Left forelimb (tissue), 1 donor: ENCODE measurements at regions not wholly inside any gene's neighbourhood (a gene's known extent, or its start where the extent isn't known, plus 50 kb on each side); places are given as distances from the start of the nearest gene placed in this dataset.

Experiments used
- DNase-seq: peaks from one replicate; pipeline ENCODE4 v3.0.0-alpha.2; 2018; ENCODE audit warnings: low spot score

DNA sequence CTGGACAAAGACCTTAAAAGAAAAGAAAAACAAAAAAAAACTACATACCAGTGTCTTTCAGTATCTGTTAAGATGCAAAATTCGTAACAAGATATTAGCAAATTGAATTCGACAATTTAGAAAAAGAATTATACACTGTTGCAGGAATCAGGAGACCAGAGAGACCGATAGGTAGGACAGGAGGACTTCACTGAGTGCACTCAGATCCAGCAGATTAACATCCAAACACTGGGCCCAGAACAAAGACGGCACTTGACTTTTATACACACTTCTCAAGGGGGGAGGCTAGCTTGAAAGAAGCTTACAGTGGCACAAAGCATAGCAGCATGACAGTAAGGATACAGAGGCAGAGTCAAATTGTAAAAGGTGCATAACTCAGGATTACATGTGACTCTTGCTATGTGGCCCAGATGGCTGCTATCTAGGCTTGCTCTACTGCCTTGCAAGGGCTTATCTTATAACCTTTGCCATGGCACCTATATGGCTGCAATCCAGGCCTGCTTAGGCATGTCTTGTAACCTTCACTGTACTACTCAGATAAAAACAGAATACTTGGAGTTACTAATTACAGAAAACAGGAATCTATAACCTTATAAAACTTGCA is 507.3 kb upstream of the LRRTM4 start:
- DNase-seq, result no peak

DNA sequence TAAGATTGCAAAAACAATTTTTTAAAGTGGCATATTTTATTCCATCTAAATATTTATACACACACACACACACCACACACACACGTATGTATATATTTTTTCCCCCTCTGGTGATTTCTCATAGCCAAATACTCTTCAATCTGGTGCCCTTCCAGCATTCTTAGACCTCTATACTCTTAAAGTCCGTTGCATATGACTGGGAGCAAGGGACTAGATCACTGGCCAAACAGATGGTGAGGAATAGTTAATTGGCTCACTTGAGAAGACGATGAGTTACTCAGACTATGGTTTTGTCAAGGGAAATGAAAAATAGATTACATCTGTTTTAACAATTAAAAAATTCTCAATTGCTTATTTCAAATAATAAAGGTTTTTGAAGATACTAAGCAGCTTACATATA is 512.5 kb upstream of the LRRTM4 start:
- no peak for DNase-seq

DNA sequence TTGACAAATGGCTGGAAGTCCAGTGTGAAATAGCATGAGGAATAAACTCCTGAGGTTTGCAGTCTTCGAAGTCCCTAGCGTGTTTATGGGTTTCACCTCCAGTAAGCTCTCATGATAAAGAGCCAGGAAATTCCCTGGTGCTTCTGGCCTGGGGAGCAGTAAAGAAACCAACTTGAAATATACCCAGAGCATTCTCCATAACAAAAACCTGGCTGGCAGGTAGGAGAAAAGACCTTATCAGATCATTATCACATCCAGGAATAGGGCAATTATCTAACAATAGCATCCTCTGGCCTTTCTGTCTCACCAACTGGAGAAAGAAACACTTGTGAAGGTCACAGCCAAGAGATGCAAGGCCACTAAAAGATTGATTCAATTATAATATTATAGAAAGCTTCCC is 513.6 kb upstream of the LRRTM4 start:
- DNase-seq, result no peak

DNA sequence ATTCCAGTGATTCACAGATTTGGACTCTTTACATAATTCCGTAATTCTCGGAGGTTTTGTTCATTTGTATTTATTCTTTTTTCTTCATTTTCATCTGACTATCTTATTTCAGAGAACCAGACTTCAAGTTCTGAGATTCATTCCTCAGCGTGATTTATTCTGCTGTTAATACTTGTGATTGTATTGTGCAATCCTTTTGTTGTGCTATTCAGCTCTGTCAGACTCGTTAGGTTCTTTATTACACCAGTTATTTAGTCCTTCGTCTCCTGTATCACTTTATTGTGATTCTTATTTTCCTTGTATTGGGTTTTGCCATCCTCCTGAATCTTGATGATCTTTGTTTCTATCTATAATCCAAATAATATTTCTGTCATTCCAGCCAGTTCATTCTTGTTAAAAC is 529.3 kb upstream of the LRRTM4 start:
- DNase-seq, result no peak

DNA sequence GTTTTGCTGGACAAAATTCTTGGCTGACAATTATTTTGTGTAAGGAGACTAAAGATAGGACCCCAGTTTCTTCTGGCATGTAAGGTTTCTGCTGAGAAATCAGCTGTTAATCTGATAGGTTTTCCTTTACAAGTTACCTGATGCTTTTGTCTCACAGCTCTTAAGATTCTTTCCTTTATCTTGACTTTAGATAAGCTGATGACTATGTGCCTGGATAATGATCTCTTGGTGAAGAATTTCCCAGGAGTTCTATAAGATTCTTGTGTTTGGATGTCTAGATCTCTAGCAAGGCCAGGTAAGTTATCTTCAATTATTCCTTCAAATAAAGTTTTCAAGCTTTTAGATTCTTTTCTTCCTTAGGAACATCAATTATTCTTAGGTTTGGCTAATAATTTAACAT is 534.8 kb upstream of the LRRTM4 start:
- no peak for DNase-seq

DNA sequence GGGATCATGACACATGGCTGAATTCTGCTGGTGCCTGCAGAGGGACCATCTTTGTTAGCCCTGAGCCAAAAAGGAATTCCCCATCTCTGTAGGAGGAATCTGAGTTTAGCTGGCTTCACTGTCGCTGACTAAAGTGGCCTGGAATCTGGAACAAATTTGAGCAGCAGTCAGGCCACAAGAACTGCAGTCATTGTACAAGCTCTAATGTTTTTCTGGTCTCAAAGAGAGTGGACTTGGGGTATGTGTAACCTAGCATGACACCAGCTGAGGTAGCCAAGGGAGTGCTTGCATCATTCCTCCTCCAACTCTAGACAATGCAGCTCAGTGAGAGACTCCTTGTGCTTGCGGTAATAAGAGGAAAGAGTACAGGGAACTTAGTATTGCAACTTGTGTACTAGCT is 539.1 kb upstream of the LRRTM4 start:
- DNase-seq, result no peak

DNA sequence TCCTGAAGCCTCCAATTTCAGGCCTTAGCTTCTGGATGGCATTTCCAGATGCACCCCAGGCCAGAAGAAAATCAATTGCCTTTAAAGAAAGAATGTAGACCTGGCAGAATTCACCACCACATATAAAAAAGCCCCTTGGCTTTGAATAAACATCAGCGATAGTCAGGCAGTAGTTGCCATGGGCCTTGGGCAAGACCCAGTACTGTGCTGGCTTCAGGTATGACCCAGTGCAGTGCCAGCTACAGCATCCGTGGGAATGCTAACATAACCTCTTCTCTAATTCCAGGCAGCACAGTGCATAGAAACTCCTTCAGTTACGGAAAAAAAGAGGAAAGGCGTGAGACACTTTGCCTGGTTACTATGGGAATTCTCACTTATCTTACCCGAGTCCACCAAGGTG is 539.6 kb upstream of the LRRTM4 start:
- peak; percentile 47 for DNase-seq

DNA sequence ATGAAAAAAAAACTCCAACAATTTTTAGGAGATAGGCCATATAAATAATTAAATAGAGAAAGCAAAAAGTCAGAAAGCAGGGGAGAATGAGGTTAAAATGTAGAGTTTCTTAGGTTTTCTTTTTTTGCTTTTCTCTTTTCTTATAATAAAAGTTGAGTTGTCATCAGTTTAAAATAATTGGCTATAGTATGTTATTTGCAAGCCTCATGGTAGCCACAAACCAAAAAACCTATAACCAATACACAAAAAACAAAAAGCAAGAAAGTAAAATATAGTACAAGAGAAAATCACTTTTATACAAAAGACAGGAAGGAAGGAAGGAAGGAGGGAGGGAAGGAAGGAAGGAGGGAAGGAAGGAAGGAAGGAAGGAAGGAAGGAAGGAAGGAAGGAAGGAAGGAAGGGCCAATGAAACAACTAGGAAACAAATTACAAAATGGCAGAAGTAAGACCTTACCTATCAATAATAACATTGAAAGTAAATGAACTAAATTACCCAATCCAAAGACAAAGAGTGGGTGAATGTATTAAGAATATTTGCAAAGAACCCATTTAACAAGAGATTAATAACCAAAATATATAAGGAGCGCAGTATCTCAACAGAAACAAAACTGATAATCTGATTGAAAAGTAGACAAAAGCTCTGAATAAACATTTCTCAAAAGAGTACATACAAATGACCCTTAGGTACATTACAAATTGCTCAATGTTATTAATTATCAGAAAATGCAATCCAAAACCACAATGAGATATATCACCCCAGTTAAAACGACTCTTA is 541.3 kb upstream of the LRRTM4 start:
- no peak for DNase-seq

DNA sequence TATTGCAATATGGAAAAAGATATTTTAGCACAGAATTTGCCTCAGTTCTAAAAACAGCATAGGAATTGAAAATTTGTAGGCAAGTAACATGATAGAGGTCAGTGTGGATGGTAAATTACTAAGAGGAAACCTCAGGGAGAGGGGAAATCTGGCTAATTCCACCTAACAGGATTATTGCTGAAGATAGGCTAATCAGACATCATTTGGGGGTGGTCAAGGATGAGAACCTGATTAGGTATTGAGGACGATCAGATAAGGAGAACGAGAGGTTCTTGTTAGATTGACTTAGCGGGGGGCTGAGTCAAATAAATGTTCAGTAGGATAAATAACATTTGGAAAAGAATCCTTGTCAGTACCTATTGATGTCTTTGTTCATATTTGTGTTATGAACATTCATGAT is 543.2 kb upstream of the LRRTM4 start:
- no peak for DNase-seq

DNA sequence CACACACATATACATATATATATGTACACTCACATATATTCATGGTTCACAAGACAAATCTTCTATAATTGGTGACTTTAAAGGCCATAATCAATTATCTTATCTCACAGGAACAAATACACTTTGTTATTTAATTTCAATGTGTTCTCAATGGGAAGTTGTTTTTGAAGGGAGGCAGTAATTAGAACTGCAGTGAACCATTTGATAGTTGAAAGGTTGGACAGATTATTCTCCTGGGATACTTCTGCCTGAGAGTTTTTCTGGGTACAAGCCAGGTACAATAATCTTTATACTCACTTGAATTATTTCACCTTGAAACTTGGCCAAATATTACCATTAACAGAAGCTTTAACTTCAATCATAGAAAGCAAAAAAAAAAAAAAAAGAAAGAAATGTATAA is 546.6 kb upstream of the LRRTM4 start:
- no peak for DNase-seq

DNA sequence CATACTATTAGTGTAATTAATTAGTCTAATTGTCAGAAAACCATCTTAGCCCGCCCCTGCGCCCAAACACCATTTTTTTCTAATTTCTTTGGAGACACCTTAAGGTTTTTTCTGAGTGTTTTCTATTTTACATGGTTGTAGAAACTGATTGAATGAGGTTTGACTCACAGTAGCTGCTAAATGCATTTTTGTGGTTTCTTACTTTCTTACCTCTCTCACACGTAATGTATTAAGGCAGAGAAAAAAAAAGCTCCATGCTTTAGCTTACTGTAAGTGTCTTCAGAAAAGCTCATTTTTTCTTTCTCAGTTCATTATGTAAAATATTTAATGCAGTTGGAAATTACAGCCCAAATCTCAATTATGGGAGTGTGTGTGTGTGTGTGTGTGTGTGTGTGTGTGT is 548.5 kb upstream of the LRRTM4 start:
- no peak for DNase-seq

DNA sequence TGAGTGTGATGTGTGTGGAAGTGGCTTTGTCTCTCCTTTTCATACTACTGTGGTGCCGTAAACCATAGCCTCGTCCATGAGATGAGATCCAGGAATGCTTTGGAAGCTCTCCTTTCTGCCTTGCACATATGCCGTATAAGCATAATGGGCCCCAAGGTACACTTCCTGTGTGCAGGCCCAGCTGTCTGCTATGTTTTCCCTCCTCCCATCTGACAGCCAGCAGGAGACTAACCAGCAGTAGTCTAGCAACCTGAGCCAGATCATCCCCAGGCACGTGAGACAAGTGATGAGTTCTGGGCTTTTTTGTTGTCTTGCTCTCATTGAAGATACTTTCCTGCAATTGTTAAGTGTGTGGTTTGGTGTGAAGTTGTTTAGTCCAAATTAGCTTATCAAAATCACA is 555.5 kb upstream of the LRRTM4 start:
- peak; percentile 51 for DNase-seq

DNA sequence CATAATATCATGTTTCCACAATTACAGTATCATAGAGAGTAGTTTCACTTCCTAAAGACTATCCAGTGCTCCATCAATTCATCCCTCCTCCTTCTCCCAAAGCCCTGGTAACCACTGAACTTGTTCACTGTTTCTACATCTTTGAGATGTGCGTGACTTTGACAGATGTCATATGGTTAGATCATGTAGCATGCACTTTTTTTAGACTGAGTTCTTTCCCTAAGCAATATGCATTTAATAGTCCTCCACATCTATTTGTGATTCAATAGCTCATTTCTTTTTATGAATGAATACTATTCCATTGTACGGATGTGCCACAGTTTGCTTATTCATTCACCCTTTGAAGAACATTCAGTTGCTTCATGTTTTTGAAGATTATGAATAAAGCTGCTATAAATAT is 560.4 kb upstream of the LRRTM4 start:
- DNase-seq, result no peak

DNA sequence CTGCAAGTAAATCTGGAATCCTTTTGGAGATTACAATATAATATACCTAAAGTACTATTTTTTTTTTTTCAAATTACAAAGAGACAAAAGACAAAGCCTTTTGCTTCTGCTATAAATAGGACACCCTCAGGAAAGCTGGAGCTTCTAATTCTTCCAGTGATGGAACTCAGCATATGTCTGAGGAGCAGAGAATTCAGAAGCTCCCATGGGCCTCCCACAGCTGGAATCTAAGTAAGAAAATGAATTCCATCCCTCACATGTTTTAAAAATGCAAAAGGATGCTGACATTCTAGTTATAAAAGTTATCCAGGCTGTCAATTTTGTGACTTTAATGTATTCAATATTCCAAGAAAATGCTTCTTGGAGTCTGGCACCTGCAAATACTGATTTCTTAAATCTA is 571.3 kb upstream of the LRRTM4 start:
- no peak for DNase-seq

DNA sequence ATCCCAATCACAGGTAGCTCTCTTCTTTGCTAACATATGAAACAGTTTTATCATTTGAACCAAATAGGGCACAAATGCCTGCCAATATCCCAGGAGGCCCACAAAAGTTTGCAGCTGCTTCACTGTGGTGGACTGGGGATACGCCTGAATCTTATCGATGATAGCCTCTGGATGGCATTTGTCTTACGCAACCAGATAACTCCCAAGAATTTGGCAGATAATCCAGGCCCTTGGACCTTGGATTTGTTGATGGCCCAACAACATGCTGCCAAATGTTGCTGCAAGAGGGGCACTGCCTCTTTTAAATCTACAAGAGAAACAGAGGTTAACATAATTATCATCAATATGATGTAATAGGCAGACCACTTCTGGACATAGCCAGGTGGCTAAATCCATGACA is 587.1 kb upstream of the LRRTM4 start:
- DNase-seq, result no peak

DNA sequence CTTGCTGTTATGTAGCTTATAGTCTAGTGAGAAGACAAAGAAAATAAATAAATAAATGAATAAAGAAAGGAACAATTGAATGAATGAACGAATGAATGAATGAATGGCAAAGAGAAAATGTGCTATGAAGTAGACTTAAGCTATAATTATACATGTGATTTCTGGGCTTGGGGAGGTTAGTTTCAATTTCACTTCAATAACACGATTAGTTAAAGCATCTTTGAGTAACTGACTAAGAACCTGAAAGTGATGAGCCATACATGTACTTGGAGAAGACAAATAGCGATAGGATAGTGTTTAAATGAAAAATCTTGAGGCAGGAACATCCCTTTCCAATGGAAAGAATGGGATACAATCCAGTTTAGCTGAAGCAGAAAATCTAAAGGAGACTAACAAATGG is 593.1 kb upstream of the LRRTM4 start:
- DNase-seq, result no peak

DNA sequence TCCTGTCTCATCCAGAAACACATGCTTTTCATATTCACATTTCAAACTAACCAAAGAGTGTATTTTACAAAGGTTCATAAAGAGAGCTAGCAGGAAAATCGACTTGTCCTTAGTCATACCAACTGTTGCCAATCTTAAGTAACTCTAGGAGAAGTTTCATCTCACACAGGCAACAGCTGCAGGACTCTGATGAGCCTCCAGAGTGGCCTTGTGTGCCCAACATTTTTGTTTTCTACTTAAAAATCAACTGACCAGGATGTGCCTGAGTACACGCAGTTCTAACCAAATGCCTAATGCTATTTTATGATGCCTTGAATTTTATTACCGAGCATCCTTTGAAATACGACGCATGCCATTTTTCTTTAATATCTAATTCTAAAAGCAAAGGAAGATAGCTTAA is 595.9 kb upstream of the LRRTM4 start:
- no peak for DNase-seq

DNA sequence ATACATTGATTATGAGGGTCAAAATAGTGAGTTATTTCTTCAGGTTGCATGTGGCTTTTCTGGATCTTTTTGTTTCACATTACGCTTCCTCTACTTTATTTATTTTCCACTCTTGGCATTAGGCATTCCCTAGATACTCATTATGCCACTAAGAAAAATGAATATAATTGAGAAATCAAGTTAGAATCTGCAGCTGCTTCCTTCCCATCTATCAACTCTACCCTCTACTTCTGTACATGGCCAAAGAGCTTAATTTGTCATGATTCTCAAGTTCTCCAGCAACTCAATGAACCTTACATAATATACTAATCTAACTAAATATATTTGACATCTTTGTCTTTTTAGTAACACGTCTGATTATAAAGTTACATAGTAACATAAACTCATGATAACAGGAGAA is 598.1 kb upstream of the LRRTM4 start:
- no peak for DNase-seq

DNA sequence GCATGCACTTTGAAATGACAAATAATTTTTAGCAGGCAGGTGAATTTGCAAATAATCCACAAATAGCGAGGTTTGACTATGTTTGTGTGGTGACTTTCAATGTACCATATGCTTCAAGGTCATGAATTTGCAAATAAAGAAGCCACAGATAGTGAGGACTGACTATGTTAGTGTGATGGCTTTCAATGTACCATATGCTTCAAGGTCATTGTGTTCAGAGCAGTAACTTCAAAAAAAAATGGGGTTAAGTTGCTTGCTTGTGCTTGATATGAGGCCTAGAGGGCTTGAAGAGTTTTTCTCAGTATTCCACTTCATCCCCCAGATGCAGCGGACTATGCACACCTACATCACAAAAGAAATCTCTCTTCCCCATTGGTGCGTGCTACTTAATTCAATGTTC is 602.9 kb upstream of the LRRTM4 start:
- DNase-seq, result no peak

DNA sequence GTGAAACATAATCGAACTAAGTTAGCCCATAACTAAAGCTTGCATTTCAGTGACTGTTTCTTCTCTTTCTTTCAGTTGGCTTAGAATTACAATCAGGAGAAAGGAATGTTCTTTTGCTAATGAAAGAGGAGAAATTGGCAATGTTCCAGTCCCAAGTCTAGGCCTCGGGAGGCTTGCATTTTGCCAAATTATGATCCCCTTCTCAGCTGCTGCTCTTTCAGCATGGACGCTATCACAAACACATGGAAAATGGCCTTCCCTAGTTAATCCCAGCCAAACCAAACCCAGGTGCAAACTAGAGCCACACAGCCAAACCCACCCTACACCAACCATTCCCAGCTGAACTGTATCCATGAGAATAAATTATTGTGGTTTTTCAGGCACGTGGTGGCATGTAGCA is 605.2 kb upstream of the LRRTM4 start:
- DNase-seq, result no peak

DNA sequence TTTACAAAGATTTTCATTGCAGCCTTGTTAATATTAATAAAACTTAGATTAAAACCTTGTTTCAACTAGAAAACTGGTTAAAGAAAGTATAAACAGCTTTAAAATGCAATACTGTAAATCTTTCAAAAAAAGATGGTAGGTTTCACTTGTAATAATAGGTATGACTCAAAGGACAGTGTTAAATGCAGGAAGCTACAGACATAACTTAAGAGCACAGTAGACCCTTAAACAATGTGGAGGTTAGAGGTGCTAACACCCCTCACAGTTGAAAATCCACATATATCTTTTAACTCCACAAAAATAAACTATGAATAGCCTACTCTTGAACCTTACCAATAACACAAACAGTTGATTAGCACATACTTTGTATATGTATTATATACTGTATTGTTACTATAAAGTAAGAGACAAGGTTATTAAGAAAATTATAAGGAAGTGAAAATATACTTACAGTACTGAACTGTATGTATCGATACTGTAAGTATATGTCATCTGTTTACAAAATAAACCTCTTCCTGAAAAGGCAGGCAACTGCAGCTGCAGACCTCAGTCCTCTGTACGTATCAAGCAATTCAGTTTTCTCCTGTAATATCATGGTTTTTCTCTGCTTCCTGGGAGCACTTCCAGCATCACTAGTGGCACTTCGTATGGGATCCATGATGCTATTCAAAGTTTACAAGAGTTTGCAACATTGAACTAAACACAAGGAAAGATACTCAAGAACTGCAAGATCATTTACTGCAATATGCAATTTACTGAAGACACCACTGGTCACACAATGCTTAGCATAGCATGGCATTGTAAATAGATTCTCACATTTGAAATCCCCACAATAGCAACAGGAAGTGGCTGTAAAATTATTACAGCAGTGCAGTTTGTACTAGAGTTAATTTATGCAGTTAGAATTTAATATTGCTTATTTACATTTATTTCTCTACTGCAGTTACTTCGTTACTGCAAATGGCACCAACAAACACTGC is 610.5 kb upstream of the LRRTM4 start:
- DNase-seq, result no peak

DNA sequence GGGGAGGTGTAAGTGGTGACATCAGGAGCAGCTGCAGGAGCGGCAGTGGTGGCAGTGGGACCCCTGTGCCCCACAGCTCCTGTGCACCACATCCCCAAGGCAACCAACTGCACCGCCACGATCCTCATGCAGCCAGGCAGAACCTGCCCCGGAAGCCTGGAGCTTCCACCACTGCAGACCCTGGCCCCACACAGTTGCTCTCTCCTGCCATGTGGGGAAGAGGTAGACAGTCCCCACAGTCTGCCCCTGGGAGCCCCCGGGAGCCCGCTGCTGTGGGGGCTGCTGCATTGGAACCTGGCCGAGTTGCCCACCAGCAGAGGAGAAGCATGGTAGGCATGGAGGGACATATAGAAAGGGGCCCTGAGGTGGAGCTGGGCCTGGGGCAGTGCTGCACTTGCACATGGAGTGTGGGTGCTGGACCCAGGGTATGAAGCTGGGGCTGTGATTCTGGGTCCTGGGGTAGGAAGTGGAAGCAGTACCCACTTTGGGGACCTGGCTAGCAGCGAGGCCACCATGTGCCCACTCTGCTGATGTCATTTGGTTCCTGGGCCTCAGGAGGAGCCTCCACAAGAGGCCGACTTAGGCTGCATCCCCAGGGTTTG is 623.3 kb upstream of the LRRTM4 start:
- no peak for DNase-seq
